ENCODE measurements at regions not wholly inside any gene's neighbourhood (a gene's known extent, or its start where the extent isn't known, plus 50 kb on each side); places are given as distances from the start of the nearest gene placed in this dataset.
"Not testable (repeated sequence)": the region's sequence is repeated elsewhere in the genome, so short reads cannot be mapped to it uniquely, and the experiment has no call there.

DNA sequence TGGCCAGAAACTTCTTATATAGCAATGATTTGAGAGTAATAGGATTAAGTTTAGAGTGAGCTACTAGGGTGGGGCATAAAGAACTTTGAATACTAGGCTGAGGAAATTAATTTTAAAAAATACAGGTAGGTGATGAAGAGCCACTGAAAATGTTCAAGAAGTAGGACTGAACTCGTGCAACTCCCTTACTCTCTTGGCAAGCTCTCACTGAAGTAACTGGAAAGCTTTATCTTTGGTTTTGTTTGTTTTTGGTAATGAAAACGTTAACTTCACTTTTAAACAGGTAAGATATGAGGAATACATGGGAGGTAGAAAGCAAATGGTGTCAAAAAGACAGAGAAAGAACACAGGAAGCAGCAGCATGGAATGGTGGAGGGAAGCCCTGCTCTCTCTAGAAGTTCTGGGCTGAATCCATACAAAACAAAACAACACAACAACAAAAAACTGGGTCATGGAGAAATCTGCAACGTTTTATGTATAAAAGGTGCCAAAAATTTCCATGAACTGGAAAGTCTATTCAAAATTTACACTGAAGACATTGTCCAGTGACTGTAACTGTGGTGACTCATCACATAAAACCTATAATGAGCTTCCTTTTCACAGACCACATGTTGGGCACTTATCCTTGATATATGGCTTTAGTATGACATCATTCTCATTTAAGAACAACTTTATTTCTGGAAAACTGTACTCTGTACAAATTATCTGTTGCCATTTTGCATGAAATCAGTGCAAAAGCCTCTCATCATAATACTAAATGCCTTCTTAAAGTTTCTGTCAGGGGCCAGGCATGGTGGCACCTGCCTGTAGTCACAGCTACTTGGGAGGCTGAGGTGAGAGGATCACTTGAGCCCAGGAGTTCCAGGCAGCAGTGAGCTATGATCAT is 91.2 kb upstream of the CHD1 start:
- DNase-seq (ENCODE audit: extremely low spot score, insufficient read length, low read depth), result no peak
- no peak for FAIRE-seq

DNA sequence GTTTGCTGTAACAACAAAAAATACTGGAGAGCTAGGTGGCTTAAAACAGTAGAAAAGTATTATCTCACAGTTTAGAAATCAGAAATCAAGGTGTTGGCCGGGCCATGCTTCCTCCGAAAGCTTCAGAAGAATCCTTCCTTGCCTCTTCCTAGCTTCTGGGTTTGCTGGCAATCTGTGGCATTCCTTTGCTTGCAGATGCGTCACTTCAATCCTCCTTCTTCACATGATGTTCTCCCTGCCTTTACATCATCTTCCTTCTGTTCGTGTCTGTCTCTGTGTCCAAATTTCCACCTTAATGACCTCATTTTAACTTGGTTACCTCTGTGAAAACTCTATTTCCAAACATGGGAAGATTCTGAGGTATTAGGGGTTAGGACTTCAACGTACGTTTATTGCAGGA is 90.4 kb upstream of the CHD1 start:
- no peak for DNase-seq (ENCODE audit: extremely low spot score, insufficient read length, low read depth)
- no peak for FAIRE-seq

DNA sequence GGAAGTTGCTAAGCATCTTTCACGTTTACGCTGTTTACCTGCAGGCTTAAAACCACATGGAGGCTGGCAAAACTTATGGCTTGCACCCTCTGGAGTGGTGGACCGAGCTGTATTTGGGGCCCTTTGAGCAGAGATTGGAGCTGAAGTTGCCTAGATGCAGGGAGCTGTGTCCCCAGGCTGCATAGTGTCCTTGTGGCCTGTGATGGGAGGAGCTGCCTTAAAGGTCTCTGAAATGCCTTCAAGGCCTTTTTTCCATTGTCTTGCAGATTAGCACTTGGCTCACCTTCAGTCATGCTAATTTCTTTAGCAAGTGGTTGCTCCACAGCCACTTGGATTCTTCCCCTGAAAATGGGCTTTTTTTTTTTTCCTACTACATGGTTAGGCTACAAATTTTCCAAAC is 81.5 kb upstream of the CHD1 start:
- no peak for FAIRE-seq
- no peak for DNase-seq (ENCODE audit: extremely low spot score, insufficient read length, low read depth)

DNA sequence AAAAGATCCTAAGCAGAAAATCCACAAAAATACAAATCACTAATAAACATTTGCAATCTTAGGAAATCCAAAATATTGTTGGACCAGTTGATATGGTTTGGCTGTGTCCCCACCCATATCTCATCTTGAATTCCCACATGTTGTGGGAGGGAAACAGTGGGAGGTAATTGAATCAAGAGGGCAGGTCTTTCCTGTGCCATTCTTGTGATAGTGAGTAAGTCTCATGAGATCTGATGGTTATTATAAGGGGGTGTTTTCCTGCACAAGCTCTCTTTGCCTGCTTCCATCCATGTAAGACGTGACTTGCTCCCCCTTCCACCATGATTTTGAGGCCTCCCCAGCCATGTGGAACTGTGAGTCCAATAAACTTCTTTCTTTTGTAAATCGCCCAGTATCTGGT is 79.2 kb upstream of the CHD1 start:
- FAIRE-seq, result peak; percentile 21
- DNase-seq (ENCODE audit: extremely low spot score, insufficient read length, low read depth), result not testable (repeated sequence)

DNA sequence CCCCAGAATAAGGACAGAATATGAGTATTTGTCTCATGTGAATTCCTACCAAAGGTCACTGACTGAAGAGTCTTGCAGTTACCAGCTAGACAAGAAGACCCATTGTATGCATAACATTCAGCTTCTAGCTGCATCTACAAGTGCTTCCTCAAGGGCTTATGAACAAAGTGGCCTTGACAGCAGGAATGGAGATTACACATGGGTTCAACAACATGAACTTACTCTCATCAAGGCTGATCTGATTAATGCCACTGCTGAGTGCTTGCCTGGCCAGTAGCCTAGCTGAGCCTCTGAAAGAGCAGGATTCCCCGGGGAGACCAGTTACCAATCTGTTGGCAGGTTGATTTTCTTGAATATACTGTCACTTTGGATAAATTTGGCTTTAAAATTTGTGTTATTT is 76.7 kb upstream of the CHD1 start:
- FAIRE-seq, result no peak

DNA sequence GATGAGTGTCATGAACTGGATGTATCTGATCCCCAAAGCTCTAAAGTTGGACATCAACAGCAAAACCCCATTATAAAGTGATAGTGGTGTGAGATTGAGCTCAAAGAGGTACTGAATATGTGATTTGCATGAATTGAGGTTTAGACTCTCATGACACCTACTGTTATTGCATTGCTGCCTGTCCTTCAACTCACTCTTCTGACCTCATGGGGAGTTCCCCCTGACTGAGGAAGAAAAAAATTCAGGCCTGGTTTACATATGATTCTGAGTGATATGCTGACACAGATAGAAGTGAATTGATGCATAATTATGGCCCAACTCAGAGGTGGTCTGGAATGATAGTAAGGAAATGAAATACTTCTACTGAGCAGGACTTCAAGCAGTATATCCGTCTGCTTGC is 76.2 kb upstream of the CHD1 start:
- peak; percentile 40 for DNase-seq (ENCODE audit: extremely low spot score, insufficient read length, low read depth)
- FAIRE-seq, result peak; percentile 85

More for the DNA sequence above, 76.7 kb upstream of the CHD1 start:
- DNase-seq (ENCODE audit: extremely low spot score, insufficient read length, low read depth), result no peak

DNA sequence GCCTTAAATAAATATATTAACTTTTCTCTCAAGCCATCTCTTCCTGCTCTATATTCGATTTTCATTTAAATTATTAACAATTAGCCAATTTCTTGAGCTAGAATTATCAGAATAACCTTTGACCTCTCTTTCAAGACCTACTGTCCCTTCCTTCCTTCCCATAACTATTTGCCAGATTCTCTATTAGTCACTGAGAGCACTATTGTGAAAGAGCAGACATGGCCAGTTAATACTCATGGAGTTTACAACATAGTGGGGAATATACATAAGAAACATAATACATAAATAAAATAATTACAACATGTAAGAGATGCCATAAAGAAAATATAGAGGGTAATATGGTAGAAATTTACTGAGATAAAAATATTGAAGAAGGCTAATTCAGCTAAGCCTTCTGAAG is 72.1 kb upstream of the CHD1 start:
- DNase-seq (ENCODE audit: extremely low spot score, insufficient read length, low read depth) (no peak), FAIRE-seq (no peak)

DNA sequence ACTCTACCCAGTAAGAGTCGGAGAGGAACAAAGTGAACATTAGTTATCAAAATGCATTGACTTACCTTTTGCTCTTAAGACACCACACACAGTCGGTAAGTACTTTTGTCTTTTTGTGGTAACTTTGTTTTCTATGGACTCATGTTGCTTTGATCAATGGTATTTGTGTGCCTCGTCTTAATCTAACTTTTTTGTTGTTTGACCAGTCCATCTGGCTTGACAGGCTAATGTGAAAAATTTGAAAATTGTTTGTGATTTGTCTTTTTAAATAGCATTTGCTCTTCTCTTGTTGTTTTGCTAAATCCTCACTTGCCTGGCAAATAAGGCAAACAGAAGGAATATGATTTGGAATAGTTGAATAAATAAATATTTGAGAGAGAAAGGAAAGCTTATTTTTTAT is 71.4 kb upstream of the CHD1 start:
- FAIRE-seq (peak; percentile 38), DNase-seq (ENCODE audit: extremely low spot score, insufficient read length, low read depth) (no peak)

DNA sequence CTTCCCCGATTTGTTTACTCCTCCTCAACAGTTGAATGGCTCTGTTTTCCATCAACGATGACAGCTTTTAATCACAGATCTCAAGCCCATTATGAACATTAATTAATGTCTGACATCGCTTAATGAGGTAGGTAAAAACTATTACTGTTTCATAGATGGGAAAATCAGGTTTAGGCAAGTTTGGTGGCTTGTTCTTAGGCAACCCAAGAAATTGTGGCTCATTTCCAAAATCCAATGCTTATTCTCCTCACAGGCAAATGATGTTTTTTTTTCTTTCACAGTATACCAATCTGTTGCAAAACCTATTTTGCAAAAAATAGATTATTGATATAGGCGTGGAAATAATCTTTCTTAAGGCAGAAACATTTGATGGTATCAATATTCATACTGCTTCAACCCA is 70.8 kb upstream of the CHD1 start:
- DNase-seq (ENCODE audit: extremely low spot score, insufficient read length, low read depth), result no peak
- FAIRE-seq, result peak; percentile 41

DNA sequence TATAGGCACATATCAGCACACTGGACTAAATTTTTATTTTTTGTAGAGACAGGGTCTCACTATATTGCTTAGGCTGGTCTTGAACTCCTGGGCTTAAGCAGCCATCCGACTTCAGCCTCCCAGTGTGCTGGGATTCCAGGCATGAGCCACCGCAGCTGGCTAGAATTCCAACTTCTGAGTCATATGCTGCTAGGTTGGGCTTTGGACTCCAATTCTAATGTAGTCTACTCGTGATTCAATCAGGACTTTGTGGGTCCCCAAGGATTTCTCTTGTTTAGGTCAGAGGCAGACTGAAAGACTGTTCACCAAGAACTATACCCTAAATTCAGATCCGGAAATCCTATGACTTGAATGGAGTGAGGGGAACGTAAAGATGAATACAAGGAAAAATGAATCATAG is 68.2 kb upstream of the CHD1 start:
- FAIRE-seq (no peak), DNase-seq (ENCODE audit: extremely low spot score, insufficient read length, low read depth) (no peak)

DNA sequence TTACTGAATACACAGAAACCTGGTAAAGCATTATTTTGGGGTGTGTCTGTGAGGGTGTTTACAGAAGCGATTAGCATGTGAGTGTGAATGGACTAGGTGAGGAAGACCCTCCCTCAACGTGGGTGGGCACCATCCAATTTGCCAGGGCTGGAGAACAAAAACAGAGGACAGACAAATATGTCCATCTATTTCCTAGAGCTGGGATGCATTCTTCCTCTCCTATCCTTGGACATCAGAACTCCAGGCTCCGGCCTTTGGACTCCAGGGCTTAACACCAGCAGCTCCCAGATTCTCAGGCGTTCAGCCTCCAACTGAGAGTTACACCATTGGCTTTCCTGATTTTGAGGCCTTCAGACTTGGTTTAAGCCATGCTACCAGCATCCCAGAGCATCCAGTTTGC is 65.8 kb upstream of the CHD1 start:
- DNase-seq (ENCODE audit: extremely low spot score, insufficient read length, low read depth) (no peak), FAIRE-seq (no peak)

DNA sequence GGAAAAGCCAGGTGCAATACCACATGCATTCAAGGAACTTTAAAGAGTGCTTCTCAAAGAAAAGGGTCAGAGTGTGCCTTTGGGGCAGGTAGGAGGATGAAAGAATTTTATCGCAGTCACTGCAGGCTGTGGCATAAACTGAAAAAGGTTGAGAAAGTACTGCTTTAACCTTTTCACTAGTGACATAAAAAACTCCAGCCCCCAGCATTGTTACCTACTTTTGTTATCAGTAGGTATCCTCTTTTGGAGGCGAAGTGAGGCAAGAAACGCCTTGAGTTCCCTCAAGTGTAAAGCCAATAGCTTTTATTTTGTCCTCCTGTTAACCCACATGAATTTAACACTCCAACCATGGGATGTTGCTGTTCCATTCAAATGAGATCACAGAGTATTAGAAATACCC is 64.7 kb upstream of the CHD1 start:
- FAIRE-seq, result no peak
- no peak for DNase-seq (ENCODE audit: extremely low spot score, insufficient read length, low read depth)

DNA sequence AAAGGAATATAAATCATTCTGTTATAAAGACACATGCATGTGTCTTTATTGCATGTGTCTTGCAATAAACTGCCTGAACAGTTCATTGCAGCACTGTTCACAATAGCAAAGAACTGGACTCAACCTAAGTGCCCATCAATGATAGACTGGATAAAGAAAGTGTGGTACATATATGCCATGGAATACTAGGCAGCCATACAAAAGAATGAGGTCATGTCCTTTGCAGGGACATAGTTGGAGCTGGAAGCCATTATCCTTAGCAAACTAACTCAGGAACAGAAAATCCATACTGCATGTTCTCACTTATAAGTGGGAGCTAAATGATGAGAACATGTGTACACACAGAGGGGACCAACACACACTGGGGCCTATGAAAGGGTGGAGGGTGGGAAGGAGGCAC is 63.7 kb upstream of the CHD1 start:
- no peak for FAIRE-seq
- DNase-seq (ENCODE audit: extremely low spot score, insufficient read length, low read depth), result no peak

DNA sequence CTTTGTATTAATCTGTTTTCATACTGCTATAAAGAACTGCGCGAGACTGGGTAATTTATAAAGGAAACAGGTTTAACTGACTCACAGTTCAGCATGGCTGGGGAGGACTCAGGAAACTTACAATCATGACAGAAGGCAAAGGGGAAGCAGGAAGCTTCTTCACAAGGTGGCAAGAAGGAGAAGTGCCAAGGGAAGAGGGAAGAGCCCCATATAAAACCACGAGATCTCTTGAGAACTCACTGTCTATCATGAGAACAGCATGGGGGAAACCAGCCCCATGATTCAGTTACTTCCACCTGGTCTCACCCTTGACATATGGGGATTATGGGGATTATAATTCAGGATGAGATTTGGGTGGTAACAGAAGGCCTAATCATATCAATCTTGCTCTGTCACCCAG is 60.9 kb upstream of the CHD1 start:
- FAIRE-seq, result peak; percentile 18

DNA sequence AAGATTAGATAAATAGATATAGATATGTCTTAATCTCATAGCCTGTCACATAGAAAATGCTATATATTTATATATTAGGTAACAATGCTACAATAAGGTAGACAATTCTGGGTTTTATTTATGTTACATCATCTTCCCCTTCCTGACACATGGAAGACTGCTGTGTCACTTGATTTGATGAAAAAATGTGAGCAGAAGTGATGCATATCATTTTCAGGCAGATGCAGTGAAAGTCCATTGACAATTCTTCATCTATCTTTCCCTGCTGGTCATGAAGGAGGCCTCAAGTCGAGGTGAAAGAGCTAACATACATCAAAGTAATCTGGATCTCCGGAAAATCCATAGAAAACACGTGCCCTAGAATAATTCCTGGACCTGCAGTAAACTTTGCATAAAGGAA is 57.8 kb upstream of the CHD1 start:
- no peak for FAIRE-seq

More for the DNA sequence above, 60.9 kb upstream of the CHD1 start:
- no peak for DNase-seq (ENCODE audit: extremely low spot score, insufficient read length, low read depth)

DNA sequence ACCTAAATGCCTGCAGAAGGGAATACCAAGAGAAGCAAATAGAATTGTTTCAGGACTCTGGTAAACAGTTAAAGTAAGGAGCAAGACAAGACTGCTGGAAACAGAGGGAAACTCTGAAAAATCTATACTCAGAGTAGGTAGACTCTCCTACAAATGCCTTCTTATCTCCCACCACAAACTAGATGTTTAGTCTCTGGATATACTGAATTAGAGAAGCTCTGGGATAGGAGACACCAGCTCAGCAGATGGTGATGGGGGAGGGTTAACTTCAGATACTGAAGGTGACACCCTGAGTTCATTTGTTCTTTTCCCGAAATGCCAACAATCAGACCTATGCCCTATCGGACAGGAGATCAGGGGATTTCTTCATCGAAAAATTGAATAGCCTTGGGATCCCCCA is 54.1 kb upstream of the CHD1 start:
- no peak for DNase-seq (ENCODE audit: extremely low spot score, insufficient read length, low read depth)
- no peak for FAIRE-seq

More for the DNA sequence above, 57.8 kb upstream of the CHD1 start:
- no peak for DNase-seq (ENCODE audit: extremely low spot score, insufficient read length, low read depth)
